Occipital lobe (tissue), 1 donor: ENCODE measurements at regions not wholly inside any gene's neighbourhood (a gene's known extent, or its start where the extent isn't known, plus 50 kb on each side); places are given as distances from the start of the nearest gene placed in this dataset.

Experiments
- DNase-seq: peaks from one replicate; lab custom pipeline; 2025; lab: John Stamatoyannopoulos, UW

DNA sequence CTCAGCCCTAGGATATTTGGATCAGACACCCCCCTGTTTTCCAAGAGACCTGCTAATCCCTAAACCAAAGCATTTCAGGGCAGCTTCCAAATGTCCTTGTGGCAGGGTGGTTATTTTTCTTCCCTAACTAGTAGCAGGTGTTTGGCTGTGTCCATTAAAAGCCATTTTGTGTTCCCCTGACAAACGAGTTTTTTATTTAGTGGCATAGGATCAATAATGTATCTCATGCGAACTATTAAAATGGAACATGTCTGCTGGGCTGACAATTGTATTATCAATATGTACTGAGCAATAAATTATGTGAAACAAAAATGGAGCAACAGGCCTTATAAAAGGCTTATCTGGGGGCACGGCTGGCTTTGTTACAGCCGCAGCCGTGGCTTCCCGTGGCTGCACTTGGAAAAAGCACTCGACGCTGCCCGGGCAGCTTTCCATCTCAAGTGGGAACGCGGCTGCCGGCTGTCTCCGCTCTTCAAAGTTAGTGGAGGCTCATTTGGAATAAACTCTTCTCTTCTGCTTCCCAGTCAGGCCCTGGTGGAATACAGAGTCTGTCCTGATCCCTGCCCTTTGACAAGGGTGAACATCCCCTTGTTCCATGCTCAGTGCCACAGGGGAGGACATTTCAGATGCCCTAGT is 554.3 kb downstream of the TYW1 start:
- DNase-seq: no peak

DNA sequence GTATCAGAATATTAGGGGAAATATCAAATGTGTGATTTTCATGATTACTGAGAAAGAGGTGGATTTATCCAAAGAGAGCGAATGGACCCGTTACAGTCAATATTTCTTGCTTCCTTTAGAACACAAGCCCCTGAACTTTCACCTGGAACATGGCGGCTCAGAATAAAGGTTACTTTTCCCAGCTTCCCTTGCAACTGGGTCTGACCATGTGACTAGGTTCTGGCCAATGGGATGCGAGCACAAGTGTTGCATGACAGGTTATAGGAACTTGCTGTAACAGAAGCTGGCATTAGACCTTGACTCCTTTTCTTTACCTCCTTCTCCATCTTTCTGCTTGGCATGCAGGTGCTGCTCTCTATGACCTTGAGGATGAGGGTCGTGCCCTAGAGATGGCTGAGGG is 556.1 kb downstream of the TYW1 start:
- no peak for DNase-seq

GRCh38 chr7:67553378-67553777 is 556.7 kb downstream of the TYW1 start:
- DNase-seq: no peak

DNA sequence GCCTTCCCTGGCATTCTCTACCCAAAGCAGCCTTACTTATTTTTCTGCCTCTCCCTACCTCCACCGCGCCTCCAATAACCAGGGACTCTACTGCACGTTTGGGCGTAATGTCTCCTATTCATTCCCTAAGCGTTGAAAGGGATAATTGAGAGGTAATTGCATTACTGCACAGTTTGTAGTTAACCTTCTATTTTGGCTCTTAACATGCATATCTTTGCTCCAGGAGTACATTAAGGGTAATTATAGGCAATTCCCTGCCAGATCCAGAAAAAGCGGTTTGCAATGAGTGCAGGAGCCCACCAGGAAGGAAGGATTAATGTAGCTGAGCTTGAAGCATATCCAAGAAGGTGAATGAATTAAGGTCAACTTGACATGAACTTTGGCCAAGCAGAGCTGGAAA is 558.4 kb downstream of the TYW1 start:
- no peak for DNase-seq

GRCh38 chr7:67564959-67565358 is 568.3 kb downstream of the TYW1 start:
- no peak for DNase-seq

DNA sequence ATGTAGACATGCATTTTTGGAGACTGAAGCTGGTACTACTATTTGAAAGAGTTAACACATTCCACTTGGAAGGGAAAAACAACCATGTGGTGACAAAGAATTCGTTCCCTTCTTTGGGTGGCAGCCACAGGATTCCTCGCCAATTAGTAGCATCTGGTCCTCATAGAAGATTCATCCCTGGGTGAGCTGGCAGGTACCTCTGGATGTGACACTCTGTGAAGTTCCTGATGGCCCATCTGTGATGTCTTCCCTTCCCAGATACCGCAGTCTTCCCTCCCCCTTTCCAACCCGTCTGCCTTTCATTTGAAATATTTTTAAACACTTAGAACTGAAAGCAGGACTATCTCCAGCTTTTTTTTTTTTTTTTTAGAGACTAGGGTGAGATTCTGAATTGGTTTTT is 569.5 kb downstream of the TYW1 start:
- peak; percentile 47 for DNase-seq

- DNase-seq: no peak
Observed at GRCh38 chr7:67571026-67571545, 574.5 kb downstream of the TYW1 start.

GRCh38 chr7:67573639-67574038 is 577.0 kb downstream of the TYW1 start:
- DNase-seq: no peak

DNA sequence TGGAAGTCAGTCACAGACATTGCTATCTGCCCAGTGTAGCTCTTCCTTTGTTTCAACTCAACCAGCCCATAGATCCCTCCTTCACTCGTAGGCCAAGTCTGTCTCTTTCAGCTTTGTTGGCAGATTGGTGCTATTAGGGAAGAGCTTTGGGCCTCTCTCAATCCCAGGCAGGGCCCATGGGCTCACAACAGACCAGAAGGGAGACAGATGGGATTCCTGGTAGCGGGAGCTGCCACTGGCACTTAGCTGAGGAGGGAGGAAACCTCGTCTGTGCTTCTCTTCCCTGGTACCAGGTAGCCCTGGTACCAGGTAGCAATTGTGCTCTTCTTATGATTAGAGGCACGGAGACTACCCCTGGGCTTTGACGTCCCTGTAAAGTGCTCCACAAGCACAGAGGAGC is 592.0 kb downstream of the TYW1 start:
- no peak for DNase-seq

GRCh38 chr7:67589183-67589582 is 592.5 kb downstream of the TYW1 start:
- DNase-seq: no peak

DNA sequence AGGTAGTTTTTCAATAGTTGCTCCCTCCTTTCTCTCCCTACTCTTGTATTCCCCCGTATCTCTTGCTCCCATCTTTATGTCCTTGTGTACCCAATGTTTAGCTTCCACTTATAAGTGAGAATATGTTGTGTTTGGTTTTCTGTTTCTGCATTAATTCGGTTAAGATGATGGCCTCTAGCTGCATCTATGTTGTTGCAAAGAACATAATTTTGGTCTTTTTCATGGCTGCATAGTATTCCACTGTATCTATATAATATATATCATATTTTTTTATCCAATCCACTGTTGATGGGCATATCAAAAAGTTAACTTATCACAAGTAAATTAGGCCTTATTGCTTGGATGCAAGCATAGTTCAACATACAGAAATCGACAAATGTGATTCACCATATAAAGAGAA is 594.0 kb downstream of the TYW1 start:
- no peak for DNase-seq

DNA sequence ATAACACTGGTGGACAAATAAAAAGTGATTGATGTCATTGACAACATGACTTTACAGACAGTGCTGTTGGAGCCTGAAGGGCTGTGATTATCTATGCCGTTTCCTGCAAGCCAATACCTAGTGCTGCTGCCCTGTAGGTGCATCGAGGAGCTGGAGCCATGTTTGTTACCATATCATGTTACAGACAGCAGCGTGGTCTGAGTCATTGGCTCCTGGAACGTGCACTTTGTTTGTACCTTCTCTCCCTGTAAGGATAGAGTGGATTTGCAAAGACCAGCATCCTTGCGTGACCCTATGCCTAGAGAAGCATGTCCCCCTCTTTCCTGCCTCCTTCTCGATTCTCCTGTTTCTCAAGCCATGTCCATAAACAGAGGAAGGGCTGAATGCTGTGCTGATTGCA is 597.2 kb downstream of the TYW1 start:
- DNase-seq: no peak

- no peak for DNase-seq
Observed at GRCh38 chr7:67595431-67596180, 599.0 kb downstream of the TYW1 start.

DNA sequence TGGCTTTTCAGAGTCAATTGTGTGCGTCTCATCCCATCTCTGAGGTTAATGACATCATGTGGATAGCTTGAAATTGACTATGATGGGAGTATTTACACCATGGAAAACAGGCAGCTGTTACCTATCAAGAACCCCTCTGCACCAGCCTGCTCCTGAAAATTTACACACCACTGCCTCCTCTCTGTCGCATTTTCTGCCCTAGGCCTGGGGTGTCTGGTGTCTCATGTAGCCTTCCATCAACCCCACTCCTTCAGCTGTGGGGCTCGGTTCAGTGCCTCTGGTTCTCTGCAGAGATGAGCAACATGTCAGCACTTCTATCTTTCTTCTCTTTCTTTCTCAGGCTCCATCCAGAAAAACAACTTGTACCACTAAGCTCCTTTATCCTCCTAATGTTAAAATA is 600.5 kb downstream of the TYW1 start:
- DNase-seq: no peak

GRCh38 chr7:67598469-67598868 is 601.8 kb downstream of the TYW1 start:
- DNase-seq: no peak

GRCh38 chr7:67599331-67600062 is 602.9 kb downstream of the TYW1 start:
- no peak for DNase-seq

GRCh38 chr7:67602246-67602887 is 605.7 kb downstream of the TYW1 start:
- DNase-seq: no peak

DNA sequence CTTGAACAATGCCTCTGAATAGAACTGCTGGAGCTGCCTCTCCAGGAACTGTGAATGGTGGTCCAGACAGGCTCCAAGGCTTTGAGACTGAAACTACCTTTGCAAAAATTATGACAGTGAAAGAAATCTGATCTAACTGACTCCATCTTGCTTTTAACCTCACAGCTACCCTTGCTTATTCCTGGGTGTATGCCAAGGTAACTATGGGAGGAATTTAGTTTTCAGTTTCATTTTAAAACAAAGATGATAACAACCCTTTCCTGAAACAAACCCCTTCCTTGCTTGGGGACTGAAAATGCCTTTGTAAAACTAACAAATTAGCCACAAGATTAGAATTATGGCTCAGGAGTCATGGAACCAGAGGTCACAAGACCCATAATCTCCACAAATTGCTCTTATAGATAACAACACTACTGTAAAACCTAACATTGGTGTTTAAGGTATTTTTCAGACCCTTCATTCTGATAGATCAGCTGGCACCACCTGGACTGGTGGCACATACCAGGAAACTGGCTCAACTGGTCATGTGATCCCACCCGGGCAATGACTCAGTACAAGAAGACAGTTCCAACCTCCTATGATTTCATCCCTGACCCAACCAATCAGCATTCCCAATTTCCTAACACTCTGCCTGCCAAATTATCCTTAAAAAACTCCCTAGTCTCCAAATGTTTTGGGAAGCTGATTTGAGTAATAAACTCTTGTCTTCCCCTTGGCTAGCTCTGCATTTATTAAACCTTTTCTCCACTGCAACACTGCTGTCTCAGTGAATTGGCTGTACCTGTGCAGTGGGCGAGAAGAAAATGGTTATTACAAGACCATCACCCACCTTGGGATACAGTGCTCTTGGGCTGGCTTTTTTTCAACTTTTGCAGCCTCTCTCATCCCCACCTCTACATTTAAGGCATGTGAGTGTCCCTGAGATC is 608.1 kb downstream of the TYW1 start:
- DNase-seq: no peak

DNA sequence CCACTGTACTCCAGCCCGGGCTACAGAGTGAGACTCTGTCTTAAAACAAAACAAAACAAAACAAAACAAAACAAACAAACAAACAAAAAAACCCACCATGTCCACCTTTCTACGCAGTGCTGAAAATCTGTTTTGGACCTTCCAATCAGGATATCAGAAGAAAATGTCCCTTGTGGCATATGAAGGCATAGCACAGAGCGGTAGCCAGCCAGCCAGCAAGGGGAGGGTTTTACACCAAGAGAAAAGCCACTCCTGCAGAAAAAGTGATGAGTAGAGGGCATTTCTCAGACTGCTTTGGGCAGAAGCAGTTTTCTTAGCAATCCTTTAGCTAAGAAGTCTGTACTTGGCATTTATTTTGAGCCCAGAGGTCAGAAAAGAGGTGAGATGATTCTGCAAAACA is 612.2 kb downstream of the TYW1 start:
- no peak for DNase-seq

- DNase-seq: no peak
Observed at GRCh38 chr7:67610897-67611296, 614.3 kb downstream of the TYW1 start.

DNA sequence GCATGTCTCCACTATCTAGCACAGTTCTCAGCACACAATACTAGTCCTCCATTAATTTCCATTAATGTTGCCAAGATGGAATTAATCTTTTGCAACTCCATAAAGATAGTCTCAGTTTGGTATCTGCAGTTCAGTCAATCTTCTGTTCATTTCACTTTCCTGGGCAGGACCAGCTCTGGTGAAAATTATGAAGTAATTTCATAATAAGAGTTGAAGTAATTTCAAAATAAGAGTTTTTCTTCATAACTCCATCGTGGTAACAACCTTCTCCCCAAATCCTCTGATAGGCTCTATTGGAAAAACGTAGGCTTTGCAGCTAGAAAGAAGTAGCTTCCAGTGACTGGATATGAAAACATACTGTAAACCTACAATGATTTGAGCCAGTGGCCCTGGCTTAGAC is 618.2 kb downstream of the TYW1 start:
- DNase-seq: no peak
